PC-3 (cell line): ENCODE measurements at regions not wholly inside any gene's neighbourhood (a gene's known extent, or its start where the extent isn't known, plus 50 kb on each side); places are given as distances from the start of the nearest gene placed in this dataset.

Experiments used
- ATAC-seq: fragments of 200-7000 bp; cut with Tn5 transposase; 2 replicates; pipeline ENCODE4 v1.9.1; 2020; ENCODE audit warnings: mild to moderate bottlenecking, moderate library complexity
- BruUV-seq: library from RNA; stranded (reverse); fragments of 400-500 nt; replicated peaks from 2 replicates; lab custom pipeline; 2021; lab: Mats Ljungman, UMichigan
- CTCF ChIA-PET: fragments of 300-600 bp; sonication (Branson Sonifier 250); formaldehyde crosslinking; loops from one replicate; lab custom pipeline; 2022; ENCODE audit warnings: antibody characterized with exemption; lab: Charles Lee
- POLR2A ChIA-PET: fragments of 300-600 bp; sonication (Branson Sonifier 250); formaldehyde crosslinking; loops from one replicate; lab custom pipeline; 2022; ENCODE audit warnings: antibody characterized with exemption; ENCODE audit not compliant: unreplicated experiment; lab: Charles Lee
- DNase-seq: peaks from one replicate; pipeline ENCODE4 v3.0.0-alpha.2; 2015
- H2AFZ ChIP-seq: fragments of 300-600 bp; sonication (generic); 2 replicates; pipeline ENCODE4 v1.6.0; 2016; ENCODE audit warnings: antibody characterized with exemption, low read length
- H3F3A ChIP-seq: fragments of 300-600 bp; sonication (generic); one replicate; pipeline ENCODE4 v1.6.0; 2017; ENCODE audit warnings: antibody characterized with exemption, low read length, control low read depth, mild to moderate bottlenecking; ENCODE audit not compliant: unreplicated experiment
- H3K27ac ChIP-seq: fragments of 300-600 bp; sonication (generic); 2 replicates; pipeline ENCODE4 v1.5.1; 2016; ENCODE audit warnings: mild to moderate bottlenecking, low read length
- H3K27me3 ChIP-seq: fragments of 300-600 bp; sonication (generic); 2 replicates; pipeline ENCODE4 v1.6.1; 2016; ENCODE audit warnings: low read length, mixed read lengths
- H3K36me3 ChIP-seq: fragments of 300-600 bp; sonication (generic); 2 replicates; pipeline ENCODE4 v1.6.1; 2016; ENCODE audit warnings: low read depth, mixed run types, low read length, mixed read lengths
- H3K4me1 ChIP-seq: fragments of 300-600 bp; sonication (generic); 2 replicates; pipeline ENCODE4 v1.5.1; 2016; ENCODE audit warnings: low read length; ENCODE audit not compliant: insufficient read depth
- H3K4me2 ChIP-seq: fragments of 300-600 bp; sonication (generic); 2 replicates; pipeline ENCODE4 v1.6.0; 2016; ENCODE audit warnings: low read length
- H3K4me3 ChIP-seq: fragments of 300-600 bp; sonication (generic); 2 replicates; pipeline ENCODE4 v1.5.1; 2016; ENCODE audit warnings: mild to moderate bottlenecking, low read length, mixed read lengths
- H3K79me2 ChIP-seq: fragments of 300-600 bp; sonication (generic); 2 replicates; pipeline ENCODE4 v1.6.1; 2017; ENCODE audit warnings: low read length, mixed read lengths
- H3K9ac ChIP-seq: fragments of 300-600 bp; sonication (generic); 2 replicates; pipeline ENCODE4 v1.6.0; 2016; ENCODE audit warnings: mild to moderate bottlenecking, low read length
- H3K9me2 ChIP-seq: fragments of 300-600 bp; sonication (generic); replicated peaks from 2 replicates; pipeline ENCODE4 v1.6.1; 2016; ENCODE audit warnings: mixed run types, low read length, mixed read lengths
- H3K9me3 ChIP-seq: fragments of 300-600 bp; sonication (generic); 2 replicates; pipeline ENCODE4 v1.6.1; 2016; ENCODE audit warnings: low read length, mixed read lengths
- H4K20me1 ChIP-seq: fragments of 300-600 bp; sonication (generic); 2 replicates; pipeline ENCODE4 v1.6.1; 2016; ENCODE audit warnings: low read length, mixed read lengths
- EZH2 ChIP-seq: fragments of 300-600 bp; sonication (generic); IDR thresholded peaks from one replicate; pipeline ENCODE4 v1.6.1; 2017; ENCODE audit warnings: antibody characterized with exemption, mild to moderate bottlenecking, low read length; ENCODE audit not compliant: unreplicated experiment
- EZH2phosphoT487 ChIP-seq: fragments of 300-600 bp; sonication (generic); IDR thresholded peaks from 2 replicates; pipeline ENCODE4 v1.6.1; 2018; ENCODE audit warnings: mild to moderate bottlenecking, antibody characterized with exemption, low read length, borderline replicate concordance
- intact Hi-C: fragments of 100-400 bp; cut with micrococcal nuclease; formaldehyde crosslinking; loops from 2 replicates; pipeline ENCODE4 v1.9.0; 2023
- TF ChIP-seq, protein P1 (sequence below): fragments of 300-600 bp; sonication (generic); conservative IDR thresholded peaks from 2 replicates; pipeline ENCODE4 v1.5.1; 2017; ENCODE audit warnings: antibody characterized with exemption, low read depth, mild to moderate bottlenecking, low read length

DNA sequence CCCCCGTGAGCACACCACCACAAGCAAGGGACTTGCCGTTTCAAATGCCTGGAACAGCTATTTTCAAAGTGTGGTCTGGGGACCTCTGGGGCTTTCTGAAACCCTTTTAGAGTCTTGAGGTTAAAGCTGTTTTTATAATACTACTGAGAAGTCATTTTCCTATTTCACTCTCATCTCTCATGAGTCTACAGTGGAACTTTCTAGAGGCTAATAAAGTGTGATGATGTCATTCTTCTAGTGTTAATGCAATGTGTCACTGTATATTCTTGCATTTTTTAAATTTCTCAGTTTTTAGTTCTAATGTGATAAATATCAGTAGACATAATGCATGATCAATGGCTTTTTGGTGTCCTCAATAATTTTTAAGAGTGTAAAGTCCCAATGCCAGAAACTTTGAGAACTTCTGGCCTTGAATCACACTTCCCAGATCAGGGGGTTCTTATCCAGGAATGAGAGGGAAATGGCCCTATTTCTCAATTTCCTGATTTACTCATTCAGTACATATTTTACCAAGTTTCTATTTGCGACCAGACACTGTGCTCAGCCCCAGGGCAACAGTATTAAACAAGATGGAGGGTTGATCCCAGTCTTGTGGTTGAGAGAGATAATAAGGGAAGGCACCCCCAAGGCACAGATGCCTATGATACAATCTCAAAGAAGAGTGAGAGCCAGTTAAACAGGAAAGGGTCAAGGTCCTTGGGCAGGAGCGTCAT is 444.0 kb downstream of the HS3ST3B1 start:
- H3K4me3 ChIP-seq: no peak overlapping the region
- no peaks in the 10 kb centered on the region for H3K9me3 ChIP-seq
- intact Hi-C loops: no loop called here
- no peaks in the 10 kb centered on the region for H3F3A ChIP-seq
- H3K79me2 ChIP-seq: no peaks in the 10 kb centered on the region
- no peak for TF ChIP-seq EZH2phosphoT487
- no peak for TF ChIP-seq EZH2
- TF ChIP-seq, protein P1, sequence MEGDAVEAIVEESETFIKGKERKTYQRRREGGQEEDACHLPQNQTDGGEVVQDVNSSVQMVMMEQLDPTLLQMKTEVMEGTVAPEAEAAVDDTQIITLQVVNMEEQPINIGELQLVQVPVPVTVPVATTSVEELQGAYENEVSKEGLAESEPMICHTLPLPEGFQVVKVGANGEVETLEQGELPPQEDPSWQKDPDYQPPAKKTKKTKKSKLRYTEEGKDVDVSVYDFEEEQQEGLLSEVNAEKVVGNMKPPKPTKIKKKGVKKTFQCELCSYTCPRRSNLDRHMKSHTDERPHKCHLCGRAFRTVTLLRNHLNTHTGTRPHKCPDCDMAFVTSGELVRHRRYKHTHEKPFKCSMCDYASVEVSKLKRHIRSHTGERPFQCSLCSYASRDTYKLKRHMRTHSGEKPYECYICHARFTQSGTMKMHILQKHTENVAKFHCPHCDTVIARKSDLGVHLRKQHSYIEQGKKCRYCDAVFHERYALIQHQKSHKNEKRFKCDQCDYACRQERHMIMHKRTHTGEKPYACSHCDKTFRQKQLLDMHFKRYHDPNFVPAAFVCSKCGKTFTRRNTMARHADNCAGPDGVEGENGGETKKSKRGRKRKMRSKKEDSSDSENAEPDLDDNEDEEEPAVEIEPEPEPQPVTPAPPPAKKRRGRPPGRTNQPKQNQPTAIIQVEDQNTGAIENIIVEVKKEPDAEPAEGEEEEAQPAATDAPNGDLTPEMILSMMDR: no peak
- H3K9me2 ChIP-seq: no peaks in the 10 kb centered on the region
- POLR2A ChIA-PET: no interaction called here
- ATAC-seq: no peak
- H3K36me3 ChIP-seq: no peaks in the 10 kb centered on the region
- H3K4me1 ChIP-seq: peaks cover 41% of the 10 kb centered on the region
- DNase-seq: peak; percentile 71
- H3K4me2 ChIP-seq: no peak overlapping the region
- peak overlapping the region; percentile 68 for H3K27ac ChIP-seq
- H3K9ac ChIP-seq: 0 out of 2 replicates have a peak overlapping the region, but pooled peaks have one; percentile 7
- H4K20me1 ChIP-seq: no peaks in the 10 kb centered on the region
- H3K27me3 ChIP-seq: no peaks in the 10 kb centered on the region
- BruUV-seq: no TSS peak
- CTCF ChIA-PET: no interaction called here
- no peak overlapping the region for H2AFZ ChIP-seq

DNA sequence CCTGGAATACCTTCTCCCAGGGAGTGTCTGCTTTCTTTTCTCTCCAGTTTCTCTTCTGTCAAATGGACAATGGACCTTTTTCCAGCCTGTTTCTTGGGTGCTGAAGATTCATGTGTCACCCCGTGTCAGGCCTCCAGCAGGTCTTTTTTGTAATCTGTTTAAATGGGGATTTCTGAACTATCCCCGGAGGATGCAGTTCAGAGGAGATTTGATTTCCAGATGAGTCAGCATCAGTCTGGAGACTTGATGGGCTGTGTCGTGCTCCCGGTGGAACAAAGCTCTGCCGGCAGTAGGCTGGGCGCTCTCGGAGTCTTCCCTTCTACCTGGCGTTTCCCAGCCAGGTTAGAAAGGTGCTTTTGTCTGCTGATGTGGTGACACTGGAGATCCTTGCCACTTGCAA is 440.6 kb downstream of the HS3ST3B1 start:
- Histone ChIP-seq H3K9me3 (no peaks in the 10 kb centered on the region), H3K27ac (no peak overlapping the region), H3K27me3 (no peaks in the 10 kb centered on the region), H2AFZ (peak overlapping the region; percentile 30), H3K9ac (no peak overlapping the region), H3K36me3 (no peaks in the 10 kb centered on the region), H3K4me2 (0 out of 2 replicates have a peak overlapping the region, but pooled peaks have one; percentile 4), H3K4me3 (no peak overlapping the region), H3F3A (peaks cover 13% of the 10 kb centered on the region), H3K9me2 (no peaks in the 10 kb centered on the region), H4K20me1 (no peaks in the 10 kb centered on the region), H3K79me2 (no peaks in the 10 kb centered on the region), H3K4me1 (peaks cover 56% of the 10 kb centered on the region)
- ATAC-seq: no peak
- TF ChIP-seq EZH2 (no peak), EZH2phosphoT487 (no peak)
- TF ChIP-seq, protein P1: no peak
- CTCF ChIA-PET: no interaction called here
- intact Hi-C loops: no loop called here
- POLR2A ChIA-PET: no interaction called here
- no TSS peak for BruUV-seq
- DNase-seq: peak; percentile 40
